GM19328 (cell line): ENCODE measurements at regions not wholly inside any gene's neighbourhood (a gene's known extent, or its start where the extent isn't known, plus 50 kb on each side); places are given as distances from the start of the nearest gene placed in this dataset.
"Not testable (repeated sequence)": the region's sequence is repeated elsewhere in the genome, so short reads cannot be mapped to it uniquely, and the experiment has no call there.

Experiments used
- ATAC-seq: cut with Tn5 transposase; IDR thresholded peaks from one replicate; pipeline ENCODE4 v1.9.1; 2021; ENCODE audit warnings: mild to moderate bottlenecking, moderate library complexity; ENCODE audit not compliant: unreplicated experiment

- ATAC-seq: no peak
Observed at GRCh38 chr1:213452501-213452900, 401.5 kb downstream of the RPS6KC1 start.

DNA sequence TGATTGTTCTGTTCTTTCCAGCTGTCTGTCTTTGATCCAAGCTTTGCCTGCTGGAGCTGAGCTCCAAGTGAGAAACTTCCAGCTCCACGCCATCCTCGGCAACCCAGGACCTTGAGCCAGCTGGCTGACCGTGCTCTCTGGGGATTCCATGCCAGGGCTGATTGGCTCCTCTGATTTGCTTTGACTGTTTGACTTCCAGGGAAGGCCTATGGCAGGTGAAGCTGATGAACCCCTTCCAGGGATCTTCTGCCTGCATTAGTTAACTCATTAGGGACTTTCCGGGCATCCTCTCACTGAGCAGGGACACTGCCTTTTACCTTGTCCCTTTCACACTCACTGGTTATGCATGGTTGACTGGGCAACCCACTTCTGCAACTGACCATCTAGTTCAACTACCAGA is 406.1 kb downstream of the RPS6KC1 start:
- ATAC-seq: no peak

DNA sequence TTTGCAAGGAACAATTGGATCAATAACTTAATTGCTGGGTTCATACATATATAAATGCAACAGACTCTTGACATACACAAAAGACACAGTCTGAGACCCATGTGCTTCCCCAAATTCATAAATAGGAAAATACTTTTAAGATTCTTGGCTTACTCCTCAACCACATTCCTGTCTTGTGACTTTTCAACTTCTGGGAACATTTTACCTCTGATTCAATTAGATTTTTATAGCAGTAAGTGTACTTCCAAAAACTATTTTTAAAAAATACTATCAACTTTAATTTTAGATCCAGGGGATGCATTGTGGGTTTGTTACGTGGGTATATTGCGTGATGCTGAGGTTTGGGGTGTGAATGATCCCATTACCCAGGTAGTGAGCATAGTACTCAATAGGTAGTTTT is 406.7 kb downstream of the RPS6KC1 start:
- no peak for ATAC-seq

DNA sequence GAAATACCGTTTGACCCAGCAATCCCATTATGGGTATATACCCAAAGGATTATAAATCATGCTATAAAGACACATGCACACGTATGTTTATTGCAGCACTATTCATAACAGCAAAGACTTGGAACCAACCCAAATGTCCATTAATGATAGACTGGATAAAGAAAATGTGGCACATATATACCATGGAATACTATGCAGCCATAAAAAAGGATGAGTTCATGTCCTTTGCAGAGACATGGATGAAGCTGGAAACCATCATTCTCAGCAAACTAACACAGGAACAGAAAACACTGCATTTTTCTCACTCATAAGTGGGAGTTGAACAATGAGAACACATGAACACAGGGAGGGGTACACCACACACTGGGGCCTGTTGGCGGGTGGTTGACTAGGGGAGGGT is 411.3 kb downstream of the RPS6KC1 start:
- ATAC-seq: not testable (repeated sequence)

DNA sequence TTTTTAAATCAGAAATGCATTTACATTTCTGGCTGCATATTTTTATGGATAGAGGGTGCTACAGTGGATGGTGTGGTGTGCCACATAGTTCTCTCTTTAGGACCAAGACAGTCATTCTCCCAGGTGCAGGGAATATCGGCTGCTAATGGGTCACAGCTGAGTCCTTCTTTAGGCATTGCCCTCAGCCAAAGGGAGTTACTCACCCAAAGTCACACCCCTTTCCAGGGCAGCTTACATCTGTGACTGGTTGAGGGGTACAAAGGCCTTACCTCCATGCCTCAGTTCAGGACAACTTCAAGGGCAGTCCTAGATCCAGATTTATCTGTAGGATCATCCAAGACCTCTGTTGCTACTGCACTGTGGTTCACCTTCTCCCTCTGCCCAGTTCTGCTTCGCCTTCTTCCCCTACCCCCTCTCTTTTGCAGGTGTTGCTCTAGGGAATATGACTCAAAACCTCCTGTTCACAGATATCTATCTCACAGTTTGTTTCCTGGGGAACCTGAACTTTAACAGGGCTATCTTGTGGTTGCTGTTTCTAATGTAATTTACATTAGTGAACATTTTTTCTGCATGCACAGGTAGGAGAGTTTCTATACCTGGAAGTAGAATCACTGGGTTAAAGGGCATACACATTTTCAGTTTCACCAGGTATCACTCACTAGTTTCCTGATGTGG is 413.9 kb downstream of the RPS6KC1 start:
- ATAC-seq: no peak

GRCh38 chr1:213466541-213466940 is 415.5 kb downstream of the RPS6KC1 start:
- ATAC-seq: no peak

DNA sequence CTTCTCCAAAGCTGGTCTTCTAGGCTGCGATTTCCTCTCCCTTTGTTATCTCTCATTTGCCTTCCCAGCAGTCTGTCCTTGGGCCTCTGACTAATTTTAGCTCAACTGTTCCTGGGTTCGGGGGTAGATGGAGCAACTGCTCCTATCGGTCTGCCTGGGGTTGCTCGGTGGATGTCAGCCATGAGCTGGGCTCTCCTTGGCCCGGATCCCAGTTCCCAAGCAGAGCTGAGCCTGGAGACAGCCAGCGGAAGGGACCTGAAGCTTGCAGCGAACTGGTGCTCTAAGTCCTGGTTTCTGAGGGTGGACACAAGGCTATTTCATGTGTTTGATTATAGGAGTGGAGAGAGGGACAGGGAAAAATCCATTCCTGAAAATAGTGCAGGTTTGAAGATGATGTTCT is 423.0 kb downstream of the RPS6KC1 start:
- ATAC-seq: no peak

DNA sequence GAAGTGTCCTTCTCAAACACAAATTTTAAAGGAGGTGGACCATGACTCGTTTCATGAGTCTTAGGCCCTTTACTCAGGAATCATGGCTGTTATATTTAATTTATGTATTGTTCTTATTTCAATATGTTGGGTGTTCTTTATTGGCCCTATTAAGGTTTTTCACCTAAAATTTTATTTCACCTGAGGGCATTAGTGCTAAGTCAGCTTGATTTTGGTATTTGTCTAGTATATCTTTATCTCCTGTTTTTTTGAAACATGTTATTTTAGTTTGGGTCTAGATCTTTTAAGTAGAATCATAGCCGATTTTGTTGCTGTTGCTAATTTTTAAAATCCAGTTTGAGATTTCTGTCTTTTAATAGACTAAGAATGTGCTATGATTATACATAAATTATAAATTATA is 430.4 kb downstream of the RPS6KC1 start:
- ATAC-seq: no peak

- ATAC-seq: no peak
Observed at GRCh38 chr1:213484333-213484732, 433.3 kb downstream of the RPS6KC1 start.

- ATAC-seq: no peak
Observed at GRCh38 chr1:213484758-213485157, 433.7 kb downstream of the RPS6KC1 start.

- ATAC-seq: no peak
Observed at GRCh38 chr1:213486488-213486887, 435.4 kb downstream of the RPS6KC1 start.

GRCh38 chr1:213491468-213491867 is 440.4 kb downstream of the RPS6KC1 start:
- ATAC-seq: no peak

- ATAC-seq: no peak
Observed at GRCh38 chr1:213492161-213493041, 441.4 kb downstream of the RPS6KC1 start.

DNA sequence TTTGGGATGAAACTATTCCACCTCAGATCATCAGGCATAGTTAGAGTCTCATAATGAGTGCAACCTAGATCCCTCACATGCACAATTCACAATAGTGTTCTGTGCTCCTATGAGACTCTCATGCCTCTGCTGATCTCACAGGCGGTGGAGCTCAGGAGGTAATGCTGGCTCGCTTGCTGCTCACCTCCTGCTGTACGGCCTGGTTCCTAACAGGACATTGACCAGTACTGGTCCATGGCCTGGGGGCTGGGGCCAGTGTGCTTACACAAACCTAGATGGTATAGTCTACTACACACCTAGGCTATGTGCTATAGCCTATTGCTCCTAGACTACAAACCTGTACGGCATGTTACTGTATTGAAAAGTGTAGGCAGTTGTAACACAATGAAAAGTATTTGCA is 448.4 kb downstream of the RPS6KC1 start:
- ATAC-seq: no peak

DNA sequence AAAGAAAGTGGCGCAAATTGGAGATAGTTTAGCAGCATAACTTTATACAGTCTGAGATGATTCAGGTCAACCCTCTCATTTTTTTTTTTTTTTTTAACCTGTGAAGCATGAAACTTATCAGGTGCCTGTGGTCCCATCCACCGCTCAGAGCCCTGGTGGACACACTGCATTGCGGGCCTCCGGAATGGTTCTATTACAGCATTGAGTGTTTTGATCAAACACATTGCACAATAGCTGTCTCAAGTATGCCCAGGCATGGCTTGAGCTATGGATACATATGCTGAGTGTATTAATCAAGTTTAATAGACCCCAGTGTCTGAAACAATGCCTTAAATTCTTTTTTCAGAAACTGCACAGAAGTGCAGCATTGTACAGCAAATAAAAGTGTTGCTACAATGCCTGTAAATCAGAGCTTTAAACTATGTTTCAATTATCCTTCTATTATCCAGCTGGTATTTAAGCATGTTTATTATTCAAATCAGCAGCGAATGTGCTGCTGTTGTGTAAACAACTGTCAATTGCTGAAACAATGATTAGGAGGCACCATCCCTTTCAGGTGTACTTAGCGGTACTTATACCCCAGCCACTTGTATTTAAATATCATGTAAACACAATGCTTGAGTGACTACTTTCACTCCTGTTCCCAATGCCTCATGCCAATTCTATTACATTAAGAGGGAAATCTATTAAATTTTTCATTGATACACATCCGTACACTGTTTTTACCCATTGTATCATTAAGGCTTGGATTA is 456.6 kb downstream of the RPS6KC1 start:
- ATAC-seq: no peak

DNA sequence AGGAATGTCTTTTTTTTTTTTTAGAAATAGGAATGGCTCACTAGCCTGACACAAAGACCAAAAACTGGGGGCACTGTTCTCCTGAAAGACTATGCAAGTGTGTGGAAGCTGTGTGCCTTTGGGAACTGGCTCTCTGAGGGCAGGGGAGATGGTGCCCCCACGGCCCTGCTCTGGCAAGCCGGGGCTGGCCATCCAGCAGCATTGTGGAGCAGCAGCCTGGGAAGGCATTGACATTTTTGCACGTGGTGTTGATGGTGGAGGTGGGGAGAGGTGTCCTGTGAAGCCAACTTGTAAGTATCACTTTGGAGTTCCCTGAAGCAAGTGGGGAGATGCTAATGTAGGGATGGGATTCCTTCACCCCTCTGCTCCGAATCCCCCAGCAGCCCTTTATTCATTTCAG is 460.1 kb downstream of the RPS6KC1 start:
- ATAC-seq: no peak

- no peak for ATAC-seq
Observed at GRCh38 chr1:213512316-213512715, 461.3 kb downstream of the RPS6KC1 start.

GRCh38 chr1:213513006-213513405 is 462.0 kb downstream of the RPS6KC1 start:
- no peak for ATAC-seq

DNA sequence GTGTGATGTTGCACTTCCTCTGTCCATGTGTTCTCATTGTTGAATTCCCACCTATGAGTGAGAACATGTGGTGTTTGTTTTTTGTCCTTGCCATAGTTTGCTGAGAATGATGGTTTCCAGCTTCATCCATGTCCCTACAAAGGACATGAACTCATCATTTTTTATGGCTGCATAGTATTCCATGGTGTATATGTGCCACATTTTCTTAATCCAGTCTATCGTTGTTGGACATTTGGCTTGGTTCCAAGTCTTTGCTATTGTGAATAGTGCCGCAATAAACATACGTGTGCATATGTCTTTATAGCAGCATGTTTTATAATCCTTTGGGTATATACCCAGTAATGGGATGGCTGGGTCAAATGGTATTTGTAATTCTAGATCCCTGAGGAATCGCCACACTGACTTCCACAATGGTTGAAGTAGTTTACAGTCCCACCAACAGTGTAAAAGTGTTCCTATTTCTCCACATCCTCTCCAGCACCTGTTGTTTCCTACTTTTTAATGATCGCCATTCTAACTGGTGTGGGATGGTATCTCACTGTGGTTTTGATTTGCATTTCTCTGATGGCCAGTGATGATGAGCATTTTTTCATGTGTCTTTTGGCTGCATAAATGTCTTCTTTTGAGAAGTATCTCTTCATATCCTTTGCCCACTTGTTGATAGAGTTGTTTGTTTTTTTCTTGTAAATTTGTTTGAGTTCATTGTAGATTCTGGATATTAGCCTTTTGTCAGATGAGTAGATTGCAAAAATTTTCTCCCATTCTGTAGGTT is 463.6 kb downstream of the RPS6KC1 start:
- ATAC-seq: not testable (repeated sequence)

DNA sequence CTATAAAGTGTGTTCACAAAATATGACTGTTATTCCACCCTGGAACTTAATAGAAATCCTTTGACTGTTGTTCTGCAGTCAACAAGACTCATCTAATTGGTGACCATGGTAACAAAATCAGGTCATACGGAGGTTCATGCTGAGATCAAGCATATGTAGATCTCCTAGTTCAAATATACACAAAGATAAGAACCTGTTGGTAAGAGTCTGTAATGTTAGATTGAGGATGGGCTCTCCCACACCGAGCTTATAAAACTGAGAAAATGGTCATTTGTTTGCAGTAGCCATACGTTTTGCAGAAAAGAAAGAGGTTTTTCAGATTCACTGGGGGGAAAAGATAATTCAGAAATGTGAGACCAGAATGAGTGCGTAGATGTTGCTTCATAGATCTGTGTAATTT is 468.1 kb downstream of the RPS6KC1 start:
- ATAC-seq: no peak

DNA sequence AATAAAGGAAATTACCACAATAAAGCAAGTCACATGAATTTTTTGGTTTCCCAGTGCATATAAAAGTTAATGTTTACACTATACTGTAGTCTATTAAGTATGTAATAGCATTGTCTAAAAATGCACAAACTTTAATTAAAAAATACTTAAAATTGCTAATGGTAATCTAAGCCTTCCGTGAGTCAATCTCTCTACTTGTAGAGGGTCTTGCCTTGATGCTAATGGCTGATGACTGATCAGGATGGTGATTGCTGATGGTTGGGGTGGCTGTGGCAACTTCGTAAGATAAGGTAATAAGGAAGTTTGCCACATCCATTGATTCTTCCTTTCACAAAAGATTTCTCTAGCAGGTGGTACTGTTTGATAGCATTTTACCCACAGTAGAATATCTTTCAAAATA is 466.6 kb upstream of the PROX1 start:
- ATAC-seq: no peak
